PC-3 (cell line): ENCODE measurements at regions not wholly inside any gene's neighbourhood (a gene's known extent, or its start where the extent isn't known, plus 50 kb on each side); places are given as distances from the start of the nearest gene placed in this dataset.

ENCODE experiments used
- ATAC-seq: fragments of 200-7000 bp; cut with Tn5 transposase; 2 replicates; pipeline ENCODE4 v1.9.1; 2020; ENCODE audit warnings: mild to moderate bottlenecking, moderate library complexity
- BruUV-seq: library from RNA; stranded (reverse); fragments of 400-500 nt; replicated peaks from 2 replicates; lab custom pipeline; 2021; lab: Mats Ljungman, UMichigan
- CTCF ChIA-PET: fragments of 300-600 bp; sonication (Branson Sonifier 250); formaldehyde crosslinking; loops from one replicate; lab custom pipeline; 2022; ENCODE audit warnings: antibody characterized with exemption; lab: Charles Lee
- POLR2A ChIA-PET: fragments of 300-600 bp; sonication (Branson Sonifier 250); formaldehyde crosslinking; loops from one replicate; lab custom pipeline; 2022; ENCODE audit warnings: antibody characterized with exemption; ENCODE audit not compliant: unreplicated experiment; lab: Charles Lee
- DNase-seq: peaks from one replicate; pipeline ENCODE4 v3.0.0-alpha.2; 2015
- H2AFZ ChIP-seq: fragments of 300-600 bp; sonication (generic); 2 replicates; pipeline ENCODE4 v1.6.0; 2016; ENCODE audit warnings: antibody characterized with exemption, low read length
- H3F3A ChIP-seq: fragments of 300-600 bp; sonication (generic); one replicate; pipeline ENCODE4 v1.6.0; 2017; ENCODE audit warnings: antibody characterized with exemption, low read length, control low read depth, mild to moderate bottlenecking; ENCODE audit not compliant: unreplicated experiment
- H3K27ac ChIP-seq: fragments of 300-600 bp; sonication (generic); 2 replicates; pipeline ENCODE4 v1.5.1; 2016; ENCODE audit warnings: mild to moderate bottlenecking, low read length
- H3K27me3 ChIP-seq: fragments of 300-600 bp; sonication (generic); 2 replicates; pipeline ENCODE4 v1.6.1; 2016; ENCODE audit warnings: low read length, mixed read lengths
- H3K36me3 ChIP-seq: fragments of 300-600 bp; sonication (generic); 2 replicates; pipeline ENCODE4 v1.6.1; 2016; ENCODE audit warnings: low read depth, mixed run types, low read length, mixed read lengths
- H3K4me1 ChIP-seq: fragments of 300-600 bp; sonication (generic); 2 replicates; pipeline ENCODE4 v1.5.1; 2016; ENCODE audit warnings: low read length; ENCODE audit not compliant: insufficient read depth
- H3K4me2 ChIP-seq: fragments of 300-600 bp; sonication (generic); 2 replicates; pipeline ENCODE4 v1.6.0; 2016; ENCODE audit warnings: low read length
- H3K4me3 ChIP-seq: fragments of 300-600 bp; sonication (generic); 2 replicates; pipeline ENCODE4 v1.5.1; 2016; ENCODE audit warnings: mild to moderate bottlenecking, low read length, mixed read lengths
- H3K79me2 ChIP-seq: fragments of 300-600 bp; sonication (generic); 2 replicates; pipeline ENCODE4 v1.6.1; 2017; ENCODE audit warnings: low read length, mixed read lengths
- H3K9ac ChIP-seq: fragments of 300-600 bp; sonication (generic); 2 replicates; pipeline ENCODE4 v1.6.0; 2016; ENCODE audit warnings: mild to moderate bottlenecking, low read length
- H3K9me2 ChIP-seq: fragments of 300-600 bp; sonication (generic); replicated peaks from 2 replicates; pipeline ENCODE4 v1.6.1; 2016; ENCODE audit warnings: mixed run types, low read length, mixed read lengths
- H3K9me3 ChIP-seq: fragments of 300-600 bp; sonication (generic); 2 replicates; pipeline ENCODE4 v1.6.1; 2016; ENCODE audit warnings: low read length, mixed read lengths
- H4K20me1 ChIP-seq: fragments of 300-600 bp; sonication (generic); 2 replicates; pipeline ENCODE4 v1.6.1; 2016; ENCODE audit warnings: low read length, mixed read lengths
- CTCF ChIP-seq: fragments of 300-600 bp; sonication (generic); conservative IDR thresholded peaks from 2 replicates; pipeline ENCODE4 v1.5.1; 2017; ENCODE audit warnings: antibody characterized with exemption, low read depth, mild to moderate bottlenecking, low read length
- EZH2 ChIP-seq: fragments of 300-600 bp; sonication (generic); IDR thresholded peaks from one replicate; pipeline ENCODE4 v1.6.1; 2017; ENCODE audit warnings: antibody characterized with exemption, mild to moderate bottlenecking, low read length; ENCODE audit not compliant: unreplicated experiment
- EZH2phosphoT487 ChIP-seq: fragments of 300-600 bp; sonication (generic); IDR thresholded peaks from 2 replicates; pipeline ENCODE4 v1.6.1; 2018; ENCODE audit warnings: mild to moderate bottlenecking, antibody characterized with exemption, low read length, borderline replicate concordance
- intact Hi-C: fragments of 100-400 bp; cut with micrococcal nuclease; formaldehyde crosslinking; loops from 2 replicates; pipeline ENCODE4 v1.9.0; 2023

- H3K36me3 ChIP-seq = no peaks in the 10 kb centered on the region
- ChIA-PET CTCF (no interaction called here), POLR2A (no interaction called here)
- no peaks in the 10 kb centered on the region for H3K79me2 ChIP-seq
- H3K4me3 ChIP-seq = no peak overlapping the region
- no peak overlapping the region for H3K9ac ChIP-seq
- no peak for ATAC-seq
- DNase-seq = peak; percentile 14
- H3K27ac ChIP-seq = no peak overlapping the region
- no peaks in the 10 kb centered on the region for H3K4me1 ChIP-seq
- no peaks in the 10 kb centered on the region; the same call in 1 of the 2 replicates for H3K9me2 ChIP-seq
- BruUV-seq = no TSS peak
- H2AFZ ChIP-seq = peak overlapping the region; percentile 58
- no peaks in the 10 kb centered on the region for H3K9me3 ChIP-seq
- no peaks in the 10 kb centered on the region for H4K20me1 ChIP-seq
- TF ChIP-seq EZH2 = no peak
- no peak for TF ChIP-seq CTCF
- TF ChIP-seq EZH2phosphoT487 = no peak
- 0 out of 2 replicates have a peak overlapping the region, but pooled peaks have one; percentile 41 for H3K4me2 ChIP-seq
- peaks cover 28% of the 10 kb centered on the region for H3K27me3 ChIP-seq
- intact Hi-C loops = no loop called here
- H3F3A ChIP-seq = no peaks in the 10 kb centered on the region
Observed at GRCh38 chr2:216765761-216766262, 70.5 kb upstream of the IGFBP5 start.

- Histone ChIP-seq H3K4me1 (no peaks in the 10 kb centered on the region), H3K4me3 (no peak overlapping the region)
- POLR2A ChIA-PET = no interaction called here
Observed at GRCh38 chr2:216763396-216763795, 68.0 kb upstream of the IGFBP5 start.

More at GRCh38 chr2:216763396-216763795, 68.0 kb upstream of the IGFBP5 start:
- no peaks in the 10 kb centered on the region for H4K20me1 ChIP-seq
- H3K36me3 ChIP-seq = no peaks in the 10 kb centered on the region
- intact Hi-C loops = no loop called here
- no TSS peak for BruUV-seq
- no peak overlapping the region for H3K27ac ChIP-seq
- no peaks in the 10 kb centered on the region for H3F3A ChIP-seq
- no peaks in the 10 kb centered on the region; the same call in 1 of the 2 replicates for H3K9me2 ChIP-seq
- H2AFZ ChIP-seq = no peak overlapping the region
- DNase-seq (no peak), ATAC-seq (no peak)
- CTCF ChIA-PET = no interaction called here
- peaks cover 28% of the 10 kb centered on the region for H3K27me3 ChIP-seq
- no peaks in the 10 kb centered on the region for H3K9me3 ChIP-seq
- H3K9ac ChIP-seq = no peak overlapping the region
- no peak for TF ChIP-seq CTCF
- TF ChIP-seq EZH2 = no peak
- no peak for TF ChIP-seq EZH2phosphoT487
- no peaks in the 10 kb centered on the region for H3K79me2 ChIP-seq
- no peak overlapping the region for H3K4me2 ChIP-seq
